ENCODE measurements at regions not wholly inside any gene's neighbourhood (a gene's known extent, or its start where the extent isn't known, plus 50 kb on each side); places are given as distances from the start of the nearest gene placed in this dataset.
"Not testable (repeated sequence)": the region's sequence is repeated elsewhere in the genome, so short reads cannot be mapped to it uniquely, and the experiment has no call there.

- TF ChIP-seq, protein P1, sequence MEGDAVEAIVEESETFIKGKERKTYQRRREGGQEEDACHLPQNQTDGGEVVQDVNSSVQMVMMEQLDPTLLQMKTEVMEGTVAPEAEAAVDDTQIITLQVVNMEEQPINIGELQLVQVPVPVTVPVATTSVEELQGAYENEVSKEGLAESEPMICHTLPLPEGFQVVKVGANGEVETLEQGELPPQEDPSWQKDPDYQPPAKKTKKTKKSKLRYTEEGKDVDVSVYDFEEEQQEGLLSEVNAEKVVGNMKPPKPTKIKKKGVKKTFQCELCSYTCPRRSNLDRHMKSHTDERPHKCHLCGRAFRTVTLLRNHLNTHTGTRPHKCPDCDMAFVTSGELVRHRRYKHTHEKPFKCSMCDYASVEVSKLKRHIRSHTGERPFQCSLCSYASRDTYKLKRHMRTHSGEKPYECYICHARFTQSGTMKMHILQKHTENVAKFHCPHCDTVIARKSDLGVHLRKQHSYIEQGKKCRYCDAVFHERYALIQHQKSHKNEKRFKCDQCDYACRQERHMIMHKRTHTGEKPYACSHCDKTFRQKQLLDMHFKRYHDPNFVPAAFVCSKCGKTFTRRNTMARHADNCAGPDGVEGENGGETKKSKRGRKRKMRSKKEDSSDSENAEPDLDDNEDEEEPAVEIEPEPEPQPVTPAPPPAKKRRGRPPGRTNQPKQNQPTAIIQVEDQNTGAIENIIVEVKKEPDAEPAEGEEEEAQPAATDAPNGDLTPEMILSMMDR (IDR thresholded peaks at IDR 0.05; ENCODE audit: low read depth, low read length, poor library complexity, severe bottlenecking), result no peak
- no peak for TF ChIP-seq EZH2phosphoT487 (IDR thresholded peaks at IDR 0.05; ENCODE audit: borderline replicate concordance, low read length)
- H3K4me2 ChIP-seq (ENCODE audit: low read length), result no peak overlapping the region
- no peaks in the 10 kb centered on the region for H3K79me2 ChIP-seq (ENCODE audit: control insufficient read depth, low read length)
- no peaks in the 10 kb centered on the region for H4K20me1 ChIP-seq (ENCODE audit: control insufficient read depth, insufficient read depth, low read depth, low read length)
- no peaks in the 10 kb centered on the region for H3K9me3 ChIP-seq (ENCODE audit: control insufficient read depth, insufficient read depth, low read length)
- H3K9me2 ChIP-seq (replicated peaks; ENCODE audit: control insufficient read depth, low read length), result no peaks in the 10 kb centered on the region
- no peak overlapping the region for H3K4me3 ChIP-seq (ENCODE audit: low read length)
- no peaks in the 10 kb centered on the region for H3K4me1 ChIP-seq (ENCODE audit: control insufficient read depth, low read length)
- no peak overlapping the region for H3K27ac ChIP-seq (ENCODE audit: low read depth, low read length)
- no peaks in the 10 kb centered on the region for H3K27me3 ChIP-seq (ENCODE audit: control insufficient read depth, low read length)
- H3F3A ChIP-seq (ENCODE audit: control insufficient read depth, insufficient read depth), result no peaks in the 10 kb centered on the region
- H3K36me3 ChIP-seq (ENCODE audit: control insufficient read depth, low read length), result no peaks in the 10 kb centered on the region
These were observed 734.2 kb upstream of the CHAC2 start for GRCh38 chr2:53033411-53033810.

DNA sequence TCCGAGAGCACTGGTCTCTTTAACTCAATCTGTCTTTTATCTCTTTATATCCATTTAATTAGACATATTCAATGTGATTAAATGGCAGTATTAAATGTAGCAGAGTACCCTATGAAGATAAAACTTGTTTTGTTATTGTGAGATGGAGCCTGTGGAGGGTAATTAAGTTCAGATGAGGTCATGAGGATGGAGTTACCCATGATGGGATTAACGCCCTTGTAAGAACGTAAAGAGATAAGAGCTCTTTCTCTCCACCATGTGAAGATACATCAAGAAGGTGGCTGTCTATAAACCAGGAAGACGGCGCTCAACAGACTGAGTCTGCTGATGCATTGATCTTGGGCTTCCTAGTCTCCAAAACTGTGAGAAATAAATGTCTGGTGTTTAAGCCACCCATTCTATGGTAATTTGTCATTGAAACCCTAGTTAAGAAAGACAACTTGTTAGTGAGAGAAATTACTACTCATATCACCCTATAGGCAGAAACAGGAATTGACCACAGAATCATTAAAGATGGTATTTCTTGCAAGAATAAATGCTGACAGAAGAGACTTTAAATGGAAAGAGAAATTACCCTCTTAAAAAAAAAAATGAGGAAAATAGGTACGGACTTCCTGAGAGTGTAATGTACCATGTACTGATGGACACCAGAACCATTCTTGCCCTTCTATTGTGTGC lies 738.7 kb upstream of the CHAC2 start:
- Histone ChIP-seq H3K27me3 (ENCODE audit: control insufficient read depth, low read length) (no peaks in the 10 kb centered on the region), H3K4me3 (ENCODE audit: low read length) (no peak overlapping the region), H3K4me2 (ENCODE audit: low read length) (no peak overlapping the region), H4K20me1 (ENCODE audit: control insufficient read depth, insufficient read depth, low read depth, low read length) (no peaks in the 10 kb centered on the region), H3K9me2 (replicated peaks; ENCODE audit: control insufficient read depth, low read length) (no peaks in the 10 kb centered on the region), H3K9me3 (ENCODE audit: control insufficient read depth, insufficient read depth, low read length) (no peaks in the 10 kb centered on the region), H3K79me2 (ENCODE audit: control insufficient read depth, low read length) (no peaks in the 10 kb centered on the region), H3F3A (ENCODE audit: control insufficient read depth, insufficient read depth) (no peaks in the 10 kb centered on the region), H3K27ac (ENCODE audit: low read depth, low read length) (no peak overlapping the region), H3K36me3 (ENCODE audit: control insufficient read depth, low read length) (no peaks in the 10 kb centered on the region), H3K4me1 (ENCODE audit: control insufficient read depth, low read length) (no peaks in the 10 kb centered on the region)
- TF ChIP-seq, protein P1 (IDR thresholded peaks at IDR 0.05; ENCODE audit: low read depth, low read length, poor library complexity, severe bottlenecking), result no peak
- TF ChIP-seq EZH2phosphoT487 (IDR thresholded peaks at IDR 0.05; ENCODE audit: borderline replicate concordance, low read length), result no peak

DNA sequence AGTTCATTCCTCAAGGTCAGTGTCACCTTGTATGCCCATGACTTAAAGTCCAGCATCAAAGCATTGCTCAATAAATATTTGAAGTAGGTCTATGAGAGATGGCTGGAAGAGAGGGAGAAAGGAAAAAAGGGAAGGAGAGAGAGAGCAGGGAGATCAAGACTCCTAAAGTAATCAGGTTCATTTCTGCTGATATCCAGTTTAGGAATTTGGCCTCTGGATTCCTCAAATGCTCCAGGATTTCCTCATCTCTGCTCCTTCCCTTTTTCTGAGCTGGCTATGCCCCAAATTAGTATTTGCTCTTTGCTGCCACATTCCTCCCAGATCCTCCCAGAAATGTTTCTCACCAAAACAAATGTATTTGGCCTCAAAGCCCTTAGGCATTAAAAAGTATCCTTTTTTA lies 739.4 kb upstream of the CHAC2 start:
- no peak overlapping the region for H3K27ac ChIP-seq (ENCODE audit: low read depth, low read length)
- H3K9me3 ChIP-seq (ENCODE audit: control insufficient read depth, insufficient read depth, low read length), result no peaks in the 10 kb centered on the region
- no peaks in the 10 kb centered on the region for H3F3A ChIP-seq (ENCODE audit: control insufficient read depth, insufficient read depth)
- H3K27me3 ChIP-seq (ENCODE audit: control insufficient read depth, low read length), result no peaks in the 10 kb centered on the region
- no peaks in the 10 kb centered on the region for H3K4me1 ChIP-seq (ENCODE audit: control insufficient read depth, low read length)
- no peak overlapping the region for H3K4me2 ChIP-seq (ENCODE audit: low read length)
- H3K36me3 ChIP-seq (ENCODE audit: control insufficient read depth, low read length), result no peaks in the 10 kb centered on the region
- H3K79me2 ChIP-seq (ENCODE audit: control insufficient read depth, low read length), result no peaks in the 10 kb centered on the region
- TF ChIP-seq EZH2phosphoT487 (IDR thresholded peaks at IDR 0.05; ENCODE audit: borderline replicate concordance, low read length), result no peak
- TF ChIP-seq, protein P1 (IDR thresholded peaks at IDR 0.05; ENCODE audit: low read depth, low read length, poor library complexity, severe bottlenecking), result no peak
- no peaks in the 10 kb centered on the region for H4K20me1 ChIP-seq (ENCODE audit: control insufficient read depth, insufficient read depth, low read depth, low read length)
- H3K4me3 ChIP-seq (ENCODE audit: low read length), result no peak overlapping the region
- no peaks in the 10 kb centered on the region for H3K9me2 ChIP-seq (replicated peaks; ENCODE audit: control insufficient read depth, low read length)

DNA sequence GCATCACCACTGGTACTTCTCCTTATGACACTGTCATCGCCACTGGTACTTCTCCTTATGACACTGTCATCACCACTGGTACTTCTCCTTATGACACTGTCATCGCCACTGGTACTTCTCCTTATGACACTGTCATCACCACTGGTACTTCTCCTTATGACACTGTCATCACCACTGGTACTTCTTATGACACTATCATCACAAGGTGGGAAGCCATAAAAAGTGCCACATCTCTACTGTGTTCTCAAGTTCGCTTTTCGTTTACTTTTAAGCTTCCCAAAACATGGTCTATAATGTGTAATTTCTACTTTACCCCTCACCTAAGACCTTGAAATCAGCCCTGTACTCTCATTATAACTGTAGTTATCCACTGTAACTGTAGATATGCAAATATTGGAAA lies 745.4 kb upstream of the CHAC2 start:
- H3K4me3 ChIP-seq (ENCODE audit: low read length); H3K79me2 ChIP-seq (ENCODE audit: control insufficient read depth, low read length); H4K20me1 ChIP-seq (ENCODE audit: control insufficient read depth, insufficient read depth, low read depth, low read length); H3K36me3 ChIP-seq (ENCODE audit: control insufficient read depth, low read length); H3K9me3 ChIP-seq (ENCODE audit: control insufficient read depth, insufficient read depth, low read length); H3K27ac ChIP-seq (ENCODE audit: low read depth, low read length); H3F3A ChIP-seq (ENCODE audit: control insufficient read depth, insufficient read depth); H3K4me1 ChIP-seq (ENCODE audit: control insufficient read depth, low read length); H3K27me3 ChIP-seq (ENCODE audit: control insufficient read depth, low read length); H3K4me2 ChIP-seq (ENCODE audit: low read length); H3K9me2 ChIP-seq (replicated peaks; ENCODE audit: control insufficient read depth, low read length): not testable (repeated sequence)

Data from DOHH2 (cell line).